ENCODE measurements at regions not wholly inside any gene's neighbourhood (a gene's known extent, or its start where the extent isn't known, plus 50 kb on each side); places are given as distances from the start of the nearest gene placed in this dataset.

- DNase-seq (ENCODE audit: low read depth) = peak; percentile 60
Measured at GRCh38 chr3:22980346-22980745, 222.8 kb upstream of the UBE2E2 start.

GRCh38 chr3:22981166-22981565 is 222.0 kb upstream of the UBE2E2 start:
- peak; percentile 81 for DNase-seq (ENCODE audit: low read depth)

- no peak for DNase-seq (ENCODE audit: low read depth)
Measured at GRCh38 chr3:22981861-22982260, 221.3 kb upstream of the UBE2E2 start.

GRCh38 chr3:22982981-22983587 is 220.0 kb upstream of the UBE2E2 start:
- DNase-seq (ENCODE audit: low read depth) = no peak

GRCh38 chr3:22986958-22987357 is 216.2 kb upstream of the UBE2E2 start:
- no peak for DNase-seq (ENCODE audit: low read depth)

GRCh38 chr3:22988566-22988965 is 214.6 kb upstream of the UBE2E2 start:
- DNase-seq (ENCODE audit: low read depth) = peak; percentile 31

GRCh38 chr3:22989716-22990115 is 213.4 kb upstream of the UBE2E2 start:
- no peak for DNase-seq (ENCODE audit: low read depth)

GRCh38 chr3:22990291-22991200 is 212.6 kb upstream of the UBE2E2 start:
- no peak for DNase-seq (ENCODE audit: low read depth)

- DNase-seq (ENCODE audit: low read depth) = no peak
Measured at GRCh38 chr3:22994781-22995180, 208.3 kb upstream of the UBE2E2 start.

GRCh38 chr3:22996920-22997571 is 206.1 kb upstream of the UBE2E2 start:
- DNase-seq (ENCODE audit: low read depth) = no peak

GRCh38 chr3:23000371-23000770 is 202.8 kb upstream of the UBE2E2 start:
- DNase-seq (ENCODE audit: low read depth) = no peak

- DNase-seq (ENCODE audit: low read depth) = no peak
Measured at GRCh38 chr3:23002151-23002550, 201.0 kb upstream of the UBE2E2 start.

GRCh38 chr3:23002836-23003732 is 200.0 kb upstream of the UBE2E2 start:
- DNase-seq (ENCODE audit: low read depth) = no peak

- no peak for DNase-seq (ENCODE audit: low read depth)
Measured at GRCh38 chr3:23003733-23004046, 199.4 kb upstream of the UBE2E2 start.

- peak; percentile 6 for DNase-seq (ENCODE audit: low read depth)
Measured at GRCh38 chr3:23004971-23005370, 198.2 kb upstream of the UBE2E2 start.

- DNase-seq (ENCODE audit: low read depth) = no peak
Measured at GRCh38 chr3:23017801-23018200, 185.3 kb upstream of the UBE2E2 start.

GRCh38 chr3:23019596-23020300 is 183.4 kb upstream of the UBE2E2 start:
- no peak for DNase-seq (ENCODE audit: low read depth)

- DNase-seq (ENCODE audit: low read depth) = no peak
Measured at GRCh38 chr3:23028294-23028693, 174.8 kb upstream of the UBE2E2 start.

GRCh38 chr3:23029001-23029400 is 174.1 kb upstream of the UBE2E2 start:
- DNase-seq (ENCODE audit: low read depth) = no peak

GRCh38 chr3:23035927-23036640 is 167.0 kb upstream of the UBE2E2 start:
- no peak for DNase-seq (ENCODE audit: low read depth)
